ENCODE measurements at regions not wholly inside any gene's neighbourhood (a gene's known extent, or its start where the extent isn't known, plus 50 kb on each side); places are given as distances from the start of the nearest gene placed in this dataset.

DNA sequence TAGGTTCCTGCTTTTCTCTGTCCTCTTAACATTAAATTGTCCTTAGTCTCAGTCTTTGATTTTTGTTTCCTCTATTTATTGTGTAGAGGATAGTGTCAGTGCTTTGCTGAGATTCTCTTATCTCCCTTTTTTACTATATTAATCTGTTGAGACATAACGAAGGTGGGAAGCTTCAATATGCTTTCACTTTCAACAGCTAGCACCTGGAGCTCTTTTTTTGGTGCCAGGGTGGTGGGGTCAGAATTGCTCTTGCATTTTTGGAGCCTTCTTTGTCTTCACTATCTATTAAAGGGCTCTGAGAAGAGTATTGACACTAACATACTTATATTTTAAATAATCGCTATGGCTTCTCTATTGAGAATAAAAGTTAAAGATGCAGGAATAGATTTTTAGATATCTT lies 97.1 kb upstream of the EPHA7 start:
- H3K9me3 ChIP-seq (ENCODE audit: control insufficient read depth in 5 of 5, low read length in 5 of 5), result no peaks in the 10 kb centered on the region
- no peak overlapping the region for H3K9ac ChIP-seq (ENCODE audit: low read length in 5 of 5)
- H3K27ac ChIP-seq (ENCODE audit: low read depth, low read length), result no peak overlapping the region
- H3K4me3 ChIP-seq (ENCODE audit: low read depth in 1 of 5, low read length in 5 of 5), result no peak overlapping the region
- H3K4me1 ChIP-seq (ENCODE audit: control insufficient read depth in 5 of 5, insufficient read depth in 5 of 5, low read length in 5 of 5), result no peaks in the 10 kb centered on the region
- no peaks in the 10 kb centered on the region for H3K36me3 ChIP-seq (ENCODE audit: control insufficient read depth in 5 of 5, insufficient read depth in 5 of 5, low read length in 5 of 5)
- H3K27me3 ChIP-seq (ENCODE audit: control insufficient read depth in 5 of 5, insufficient read depth in 4 of 5, low read length in 5 of 5), result no peaks in the 10 kb centered on the region

DNA sequence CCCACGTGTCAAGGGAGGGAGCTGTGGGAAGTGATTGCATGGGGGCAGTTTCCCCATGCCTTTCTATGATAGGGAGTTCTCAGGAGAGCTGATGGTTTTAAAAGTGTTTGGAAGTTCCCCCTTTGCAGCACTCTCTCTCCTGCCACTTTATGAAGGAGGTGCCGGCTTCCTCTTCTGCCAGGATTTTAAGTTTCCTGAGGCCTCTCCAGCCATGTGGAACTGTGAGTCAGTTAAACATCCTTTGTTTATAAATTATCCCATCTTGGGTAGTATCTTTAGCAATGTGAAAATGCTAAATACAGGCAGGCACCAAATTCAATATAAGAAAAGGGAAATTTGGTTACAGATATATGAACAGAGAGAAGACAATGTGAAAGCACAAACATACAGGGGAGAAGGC lies 96.4 kb upstream of the EPHA7 start:
- no peak overlapping the region for H3K9ac ChIP-seq (ENCODE audit: low read length in 5 of 5)
- H3K9me3 ChIP-seq (ENCODE audit: control insufficient read depth in 5 of 5, low read length in 5 of 5), result no peaks in the 10 kb centered on the region
- no peaks in the 10 kb centered on the region for H3K36me3 ChIP-seq (ENCODE audit: control insufficient read depth in 5 of 5, insufficient read depth in 5 of 5, low read length in 5 of 5)
- no peaks in the 10 kb centered on the region for H3K4me1 ChIP-seq (ENCODE audit: control insufficient read depth in 5 of 5, insufficient read depth in 5 of 5, low read length in 5 of 5)
- no peaks in the 10 kb centered on the region for H3K27me3 ChIP-seq (ENCODE audit: control insufficient read depth in 5 of 5, insufficient read depth in 4 of 5, low read length in 5 of 5)
- no peak overlapping the region for H3K27ac ChIP-seq (ENCODE audit: low read depth, low read length)
- H3K4me3 ChIP-seq (ENCODE audit: low read depth in 1 of 5, low read length in 5 of 5), result no peak overlapping the region

DNA sequence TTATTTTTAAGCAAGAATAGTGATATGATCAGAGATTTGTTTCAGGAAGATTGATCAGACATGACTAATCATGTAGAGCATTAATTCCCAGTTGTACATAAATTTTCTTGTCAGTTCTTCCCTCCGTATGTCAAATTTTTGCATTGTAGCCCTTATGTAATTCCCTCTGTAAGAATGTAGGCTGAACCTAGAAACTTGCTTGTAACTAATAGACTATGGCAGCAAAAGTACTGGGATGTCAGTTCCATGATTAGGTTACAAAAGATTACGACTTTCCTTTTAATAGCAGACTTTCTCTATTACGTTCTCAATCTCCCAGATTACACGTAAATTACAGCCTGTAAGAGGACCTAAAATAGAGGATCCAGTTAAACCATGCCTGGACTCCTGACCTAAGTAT lies 79.4 kb upstream of the EPHA7 start:
- Histone ChIP-seq H3K36me3 (ENCODE audit: control insufficient read depth in 5 of 5, insufficient read depth in 5 of 5, low read length in 5 of 5) (no peaks in the 10 kb centered on the region), H3K9me3 (ENCODE audit: control insufficient read depth in 5 of 5, low read length in 5 of 5) (peaks cover 0 to 8% (median 6%) of the 10 kb centered on the region in 5 donors), H3K27me3 (ENCODE audit: control insufficient read depth in 5 of 5, insufficient read depth in 4 of 5, low read length in 5 of 5) (no peaks in the 10 kb centered on the region), H3K4me1 (ENCODE audit: control insufficient read depth in 5 of 5, insufficient read depth in 5 of 5, low read length in 5 of 5) (no peaks in the 10 kb centered on the region), H3K4me3 (ENCODE audit: low read depth in 1 of 5, low read length in 5 of 5) (no peak overlapping the region), H3K27ac (ENCODE audit: low read depth, low read length) (no peak overlapping the region), H3K9ac (ENCODE audit: low read length in 5 of 5) (no peak overlapping the region)

DNA sequence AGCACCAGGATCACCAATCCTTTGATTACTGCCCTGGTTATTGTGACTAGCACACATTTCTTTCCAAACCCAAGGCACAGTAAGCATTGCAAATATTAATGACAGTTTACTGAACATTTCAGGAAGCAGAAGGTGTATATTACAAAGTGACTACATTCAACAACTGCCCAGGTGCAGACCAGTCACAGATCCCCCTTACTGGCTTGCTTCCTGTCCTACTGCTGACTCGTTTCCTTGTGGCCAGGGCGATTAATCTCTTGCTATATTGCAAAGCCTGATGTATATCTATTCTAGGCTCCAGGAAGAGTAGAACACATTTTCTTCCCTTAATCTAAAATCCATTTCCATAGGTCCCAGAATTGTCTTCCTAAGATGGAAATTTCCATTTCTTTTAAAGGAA lies 77.2 kb upstream of the EPHA7 start:
- no peak overlapping the region for H3K9ac ChIP-seq (ENCODE audit: low read length in 5 of 5)
- no peaks in the 10 kb centered on the region for H3K27me3 ChIP-seq (ENCODE audit: control insufficient read depth in 5 of 5, insufficient read depth in 4 of 5, low read length in 5 of 5)
- no peaks in the 10 kb centered on the region for H3K36me3 ChIP-seq (ENCODE audit: control insufficient read depth in 5 of 5, insufficient read depth in 5 of 5, low read length in 5 of 5)
- no peak overlapping the region for H3K4me3 ChIP-seq (ENCODE audit: low read depth in 1 of 5, low read length in 5 of 5)
- no peaks in the 10 kb centered on the region for H3K4me1 ChIP-seq (ENCODE audit: control insufficient read depth in 5 of 5, insufficient read depth in 5 of 5, low read length in 5 of 5)
- H3K27ac ChIP-seq (ENCODE audit: low read depth, low read length), result no peak overlapping the region
- H3K9me3 ChIP-seq (ENCODE audit: control insufficient read depth in 5 of 5, low read length in 5 of 5), result no peaks in the 10 kb centered on the region

- Histone ChIP-seq H3K4me3 (ENCODE audit: low read depth in 1 of 5, low read length in 5 of 5) (no peak overlapping the region), H3K9ac (ENCODE audit: low read length in 5 of 5) (no peak overlapping the region), H3K36me3 (ENCODE audit: control insufficient read depth in 5 of 5, insufficient read depth in 5 of 5, low read length in 5 of 5) (no peaks in the 10 kb centered on the region), H3K27ac (ENCODE audit: low read depth, low read length) (no peak overlapping the region), H3K4me1 (ENCODE audit: control insufficient read depth in 5 of 5, insufficient read depth in 5 of 5, low read length in 5 of 5) (no peaks in the 10 kb centered on the region), H3K27me3 (ENCODE audit: control insufficient read depth in 5 of 5, insufficient read depth in 4 of 5, low read length in 5 of 5) (no peaks in the 10 kb centered on the region), H3K9me3 (ENCODE audit: control insufficient read depth in 5 of 5, low read length in 5 of 5) (no peaks in the 10 kb centered on the region)
Observed at GRCh38 chr6:93494057-93494456, 74.7 kb upstream of the EPHA7 start.

DNA sequence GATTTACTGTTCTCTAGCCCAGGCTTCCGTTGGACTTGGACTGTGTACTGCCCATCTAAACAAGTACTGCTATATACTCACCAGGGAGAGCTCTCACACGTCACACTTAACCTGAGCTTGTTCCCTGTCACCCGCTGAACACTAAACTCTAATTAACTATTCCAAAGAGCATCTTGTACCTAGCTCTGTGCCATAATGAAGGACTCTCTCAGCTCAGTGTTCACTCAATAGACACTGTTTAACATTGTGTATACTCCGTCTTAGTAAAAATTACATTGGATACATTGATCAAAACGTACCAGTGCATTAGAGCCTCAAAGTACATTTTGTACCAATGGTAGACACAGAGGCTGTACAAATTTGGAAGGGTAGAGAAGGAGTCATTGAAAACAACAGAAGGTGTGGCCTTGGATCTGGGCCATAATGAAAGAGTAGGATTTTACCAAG lies 55.4 kb upstream of the EPHA7 start:
- Histone ChIP-seq H3K27ac (ENCODE audit: low read depth, low read length) (no peak overlapping the region), H3K4me1 (ENCODE audit: control insufficient read depth in 5 of 5, insufficient read depth in 5 of 5, low read length in 5 of 5) (no peaks in the 10 kb centered on the region), H3K4me3 (ENCODE audit: low read depth in 1 of 5, low read length in 5 of 5) (no peak overlapping the region), H3K27me3 (ENCODE audit: control insufficient read depth in 5 of 5, insufficient read depth in 4 of 5, low read length in 5 of 5) (no peaks in the 10 kb centered on the region), H3K9me3 (ENCODE audit: control insufficient read depth in 5 of 5, low read length in 5 of 5) (no peaks in the 10 kb centered on the region), H3K9ac (ENCODE audit: low read length in 5 of 5) (no peak overlapping the region), H3K36me3 (ENCODE audit: control insufficient read depth in 5 of 5, insufficient read depth in 5 of 5, low read length in 5 of 5) (no peaks in the 10 kb centered on the region)

DNA sequence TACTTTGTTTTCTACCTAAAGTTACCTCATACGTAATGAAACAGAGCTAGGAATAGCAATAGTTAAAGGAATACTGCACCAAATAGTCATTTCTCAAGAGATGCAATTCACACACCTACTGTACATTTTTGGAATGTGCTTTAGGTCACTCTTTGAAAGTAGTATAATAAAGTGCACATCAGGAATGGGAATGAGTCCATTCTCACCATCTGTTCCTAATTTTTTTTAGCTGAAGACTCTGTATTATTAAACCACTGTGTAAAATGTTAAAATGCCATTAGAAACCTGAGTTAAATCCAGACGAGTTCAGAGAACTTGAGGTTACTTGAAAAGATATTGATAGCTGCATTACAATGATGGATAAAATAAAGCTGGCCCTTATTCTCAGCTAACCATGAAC lies 51.9 kb upstream of the EPHA7 start:
- H3K4me3 ChIP-seq (ENCODE audit: low read depth in 1 of 5, low read length in 5 of 5), result no peak overlapping the region
- no peaks in the 10 kb centered on the region for H3K36me3 ChIP-seq (ENCODE audit: control insufficient read depth in 5 of 5, insufficient read depth in 5 of 5, low read length in 5 of 5)
- no peaks in the 10 kb centered on the region for H3K4me1 ChIP-seq (ENCODE audit: control insufficient read depth in 5 of 5, insufficient read depth in 5 of 5, low read length in 5 of 5)
- H3K27me3 ChIP-seq (ENCODE audit: control insufficient read depth in 5 of 5, insufficient read depth in 4 of 5, low read length in 5 of 5), result no peaks in the 10 kb centered on the region
- H3K27ac ChIP-seq (ENCODE audit: low read depth, low read length), result no peak overlapping the region
- no peaks in the 10 kb centered on the region for H3K9me3 ChIP-seq (ENCODE audit: control insufficient read depth in 5 of 5, low read length in 5 of 5)
- H3K9ac ChIP-seq (ENCODE audit: low read length in 5 of 5), result no peak overlapping the region
